OCI-LY3 (cell line): ENCODE measurements at regions not wholly inside any gene's neighbourhood (a gene's known extent, or its start where the extent isn't known, plus 50 kb on each side); places are given as distances from the start of the nearest gene placed in this dataset.

Experiments used
- CTCF ChIP-seq: fragments of 200-600, 300-600 bp; sonication (generic); IDR thresholded peaks from 2 replicates; pipeline ENCODE4 v1.5.1; 2014; ENCODE audit warnings: antibody characterized with exemption, low read length, low read depth
- EZH2phosphoT487 ChIP-seq: fragments of 200-600 bp; shearing (Covaris generic); IDR thresholded peaks from 2 replicates; pipeline ENCODE4 v1.6.1; 2018; ENCODE audit warnings: antibody characterized with exemption, mixed run types, low read depth

DNA sequence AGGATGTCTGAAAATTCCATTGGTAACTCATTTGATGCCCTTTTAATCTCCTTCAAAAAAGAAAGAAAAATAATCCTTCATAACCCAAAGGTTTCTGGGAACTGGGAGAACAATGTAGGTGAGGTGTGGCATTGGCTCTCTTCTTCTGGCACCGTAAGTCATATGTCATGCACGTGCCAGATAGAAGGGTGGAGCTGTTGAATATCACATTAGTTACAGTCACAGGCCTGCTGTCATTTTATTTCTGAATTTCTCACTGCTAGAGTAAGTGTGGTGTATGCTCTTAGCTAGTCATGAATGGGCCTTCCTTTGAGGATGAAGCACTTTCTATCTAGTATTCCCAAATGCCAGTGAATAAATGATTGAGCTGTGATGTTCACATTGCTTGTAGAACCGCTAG, 201.8 kb upstream of the SGCD start:
- TF ChIP-seq EZH2phosphoT487 = no peak
- no peak for TF ChIP-seq CTCF
